ENCODE measurements at regions not wholly inside any gene's neighbourhood (a gene's known extent, or its start where the extent isn't known, plus 50 kb on each side); places are given as distances from the start of the nearest gene placed in this dataset.

- DNase-seq: peak; percentile 81 to 84
These were observed 189.3 kb downstream of the VRK1 start for GRCh38 chr14:96986256-96987085.

- no peak for DNase-seq
These were observed 189.9 kb downstream of the VRK1 start for GRCh38 chr14:96987086-96987474.

GRCh38 chr14:96987771-96988170 is 190.6 kb downstream of the VRK1 start:
- DNase-seq: no peak

GRCh38 chr14:96989306-96989705 is 192.1 kb downstream of the VRK1 start:
- DNase-seq: peak; percentile 4 to 57

GRCh38 chr14:96991226-96991625 is 194.0 kb downstream of the VRK1 start:
- no peak for DNase-seq

GRCh38 chr14:96994999-96995398 is 197.8 kb downstream of the VRK1 start:
- DNase-seq: no peak

- DNase-seq: no peak
These were observed 200.1 kb downstream of the VRK1 start for GRCh38 chr14:96997269-96997668.

- no peak for DNase-seq
These were observed 200.8 kb downstream of the VRK1 start for GRCh38 chr14:96997996-96998395.

- DNase-seq: no peak
These were observed 202.5 kb downstream of the VRK1 start for GRCh38 chr14:96999654-97000155.

- DNase-seq: no peak
These were observed 205.3 kb downstream of the VRK1 start for GRCh38 chr14:97002454-97002853.

- no peak for DNase-seq
These were observed 208.8 kb downstream of the VRK1 start for GRCh38 chr14:97005934-97006333.

- DNase-seq: peak in 1 of 2 experiments; percentile 27
These were observed 213.4 kb downstream of the VRK1 start for GRCh38 chr14:97010491-97011160.

- no peak for DNase-seq
These were observed 216.7 kb downstream of the VRK1 start for GRCh38 chr14:97013878-97014277.

- DNase-seq: no peak
These were observed 223.8 kb downstream of the VRK1 start for GRCh38 chr14:97021001-97021400.

- peak; percentile 16 to 55 for DNase-seq
These were observed 224.5 kb downstream of the VRK1 start for GRCh38 chr14:97021571-97022168.

GRCh38 chr14:97022741-97023140 is 225.6 kb downstream of the VRK1 start:
- no peak for DNase-seq

- no peak for DNase-seq
These were observed 226.7 kb downstream of the VRK1 start for GRCh38 chr14:97023871-97024270.

GRCh38 chr14:97024300-97024699 is 227.1 kb downstream of the VRK1 start:
- DNase-seq: peak in 1 of 2 experiments; percentile 38

- DNase-seq: peak; percentile 94 to 98
These were observed 228.5 kb downstream of the VRK1 start for GRCh38 chr14:97025722-97026121.

GRCh38 chr14:97027256-97027999 is 230.2 kb downstream of the VRK1 start:
- peak; percentile 5 to 20 for DNase-seq

- DNase-seq: no peak
These were observed 231.2 kb downstream of the VRK1 start for GRCh38 chr14:97028382-97028781.

GRCh38 chr14:97029800-97030199 is 232.6 kb downstream of the VRK1 start:
- DNase-seq: no peak

GRCh38 chr14:97031530-97031929 is 234.3 kb downstream of the VRK1 start:
- DNase-seq: no peak
